ENCODE measurements at regions not wholly inside any gene's neighbourhood (a gene's known extent, or its start where the extent isn't known, plus 50 kb on each side); places are given as distances from the start of the nearest gene placed in this dataset.

DNA sequence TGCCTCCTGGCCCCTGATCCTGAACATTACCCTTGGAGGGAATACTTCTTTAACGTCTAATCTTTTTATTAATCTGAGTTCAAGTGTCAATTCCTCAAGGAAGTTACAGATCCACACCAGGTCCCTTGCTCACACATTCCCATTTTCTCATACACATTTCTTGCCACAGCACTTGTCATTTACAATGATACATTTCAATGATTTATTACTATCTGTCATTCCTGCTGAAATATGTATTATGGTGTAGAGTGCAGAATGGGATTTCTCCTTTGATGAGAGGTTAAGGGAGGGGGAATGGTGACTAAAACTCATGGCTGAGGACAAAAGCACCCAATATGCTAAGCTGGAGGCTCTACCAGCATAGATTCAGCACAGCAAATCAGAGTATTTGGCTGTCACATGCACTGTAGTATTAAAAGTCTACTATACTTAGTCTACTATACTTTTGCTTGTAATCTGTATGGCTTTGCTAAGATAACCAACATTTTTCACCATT, 982.5 kb downstream of the TTLL7 start:
- TF ChIP-seq EGR1 (IDR thresholded peaks at IDR 0.05) = no peak
- no peak for TF ChIP-seq CREB1 (IDR thresholded peaks at IDR 0.05; ENCODE audit: low read depth)
- TF ChIP-seq TAF1 (IDR thresholded peaks at IDR 0.05; ENCODE audit: low read depth) = no peak
- TF ChIP-seq, protein P1, sequence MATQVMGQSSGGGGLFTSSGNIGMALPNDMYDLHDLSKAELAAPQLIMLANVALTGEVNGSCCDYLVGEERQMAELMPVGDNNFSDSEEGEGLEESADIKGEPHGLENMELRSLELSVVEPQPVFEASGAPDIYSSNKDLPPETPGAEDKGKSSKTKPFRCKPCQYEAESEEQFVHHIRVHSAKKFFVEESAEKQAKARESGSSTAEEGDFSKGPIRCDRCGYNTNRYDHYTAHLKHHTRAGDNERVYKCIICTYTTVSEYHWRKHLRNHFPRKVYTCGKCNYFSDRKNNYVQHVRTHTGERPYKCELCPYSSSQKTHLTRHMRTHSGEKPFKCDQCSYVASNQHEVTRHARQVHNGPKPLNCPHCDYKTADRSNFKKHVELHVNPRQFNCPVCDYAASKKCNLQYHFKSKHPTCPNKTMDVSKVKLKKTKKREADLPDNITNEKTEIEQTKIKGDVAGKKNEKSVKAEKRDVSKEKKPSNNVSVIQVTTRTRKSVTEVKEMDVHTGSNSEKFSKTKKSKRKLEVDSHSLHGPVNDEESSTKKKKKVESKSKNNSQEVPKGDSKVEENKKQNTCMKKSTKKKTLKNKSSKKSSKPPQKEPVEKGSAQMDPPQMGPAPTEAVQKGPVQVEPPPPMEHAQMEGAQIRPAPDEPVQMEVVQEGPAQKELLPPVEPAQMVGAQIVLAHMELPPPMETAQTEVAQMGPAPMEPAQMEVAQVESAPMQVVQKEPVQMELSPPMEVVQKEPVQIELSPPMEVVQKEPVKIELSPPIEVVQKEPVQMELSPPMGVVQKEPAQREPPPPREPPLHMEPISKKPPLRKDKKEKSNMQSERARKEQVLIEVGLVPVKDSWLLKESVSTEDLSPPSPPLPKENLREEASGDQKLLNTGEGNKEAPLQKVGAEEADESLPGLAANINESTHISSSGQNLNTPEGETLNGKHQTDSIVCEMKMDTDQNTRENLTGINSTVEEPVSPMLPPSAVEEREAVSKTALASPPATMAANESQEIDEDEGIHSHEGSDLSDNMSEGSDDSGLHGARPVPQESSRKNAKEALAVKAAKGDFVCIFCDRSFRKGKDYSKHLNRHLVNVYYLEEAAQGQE (IDR thresholded peaks at IDR 0.05; ENCODE audit: low read depth) = no peak
- no peak for TF ChIP-seq TCF12 (IDR thresholded peaks at IDR 0.05; ENCODE audit: low read depth)
- no peak for TF ChIP-seq ZBTB7A (IDR thresholded peaks at IDR 0.05; ENCODE audit: low read depth)
- no peak for TF ChIP-seq TEAD4 (IDR thresholded peaks at IDR 0.05)
- TF ChIP-seq, protein P2, sequence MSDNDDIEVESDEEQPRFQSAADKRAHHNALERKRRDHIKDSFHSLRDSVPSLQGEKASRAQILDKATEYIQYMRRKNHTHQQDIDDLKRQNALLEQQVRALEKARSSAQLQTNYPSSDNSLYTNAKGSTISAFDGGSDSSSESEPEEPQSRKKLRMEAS (IDR thresholded peaks at IDR 0.05) = no peak
- TF ChIP-seq, protein P3, sequence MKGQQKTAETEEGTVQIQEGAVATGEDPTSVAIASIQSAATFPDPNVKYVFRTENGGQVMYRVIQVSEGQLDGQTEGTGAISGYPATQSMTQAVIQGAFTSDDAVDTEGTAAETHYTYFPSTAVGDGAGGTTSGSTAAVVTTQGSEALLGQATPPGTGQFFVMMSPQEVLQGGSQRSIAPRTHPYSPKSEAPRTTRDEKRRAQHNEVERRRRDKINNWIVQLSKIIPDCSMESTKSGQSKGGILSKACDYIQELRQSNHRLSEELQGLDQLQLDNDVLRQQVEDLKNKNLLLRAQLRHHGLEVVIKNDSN (IDR thresholded peaks at IDR 0.05) = no peak
- no peak for TF ChIP-seq YY1 (IDR thresholded peaks at IDR 0.05; ENCODE audit: low read depth)
- no peak for TF ChIP-seq RAD21 (IDR thresholded peaks at IDR 0.05; ENCODE audit: low read depth)
- no peak for TF ChIP-seq FOXM1 (IDR thresholded peaks at IDR 0.05; ENCODE audit: borderline replicate concordance, low read depth)
- no peak for TF ChIP-seq EP300 (IDR thresholded peaks at IDR 0.05; ENCODE audit: borderline replicate concordance)
- TF ChIP-seq CEBPB (IDR thresholded peaks at IDR 0.05) = no peak
- TF ChIP-seq NFIC (IDR thresholded peaks at IDR 0.05) = no peak

DNA sequence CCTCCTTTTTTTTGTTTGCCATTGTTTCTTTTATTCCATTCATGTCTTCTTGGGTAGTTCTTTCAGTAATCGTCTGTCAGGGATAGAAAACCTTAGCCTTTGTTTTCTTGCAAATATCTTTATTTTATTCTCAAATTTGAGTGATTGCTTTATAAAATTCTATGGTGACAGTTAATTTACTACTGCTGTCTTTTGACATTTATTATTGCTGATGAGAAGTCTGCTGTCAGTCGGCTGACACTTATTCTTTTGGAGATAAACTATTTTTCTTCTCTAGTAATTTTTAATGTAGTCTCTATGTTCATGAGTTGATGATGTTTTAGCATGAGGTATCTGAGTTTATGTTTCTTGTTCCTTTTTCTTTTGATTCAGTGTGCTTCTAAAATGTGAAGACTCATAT, 983.8 kb downstream of the TTLL7 start:
- no peak for TF ChIP-seq ZBTB7A (IDR thresholded peaks at IDR 0.05; ENCODE audit: low read depth)
- TF ChIP-seq EGR1 (IDR thresholded peaks at IDR 0.05) = no peak
- TF ChIP-seq, protein P3 (IDR thresholded peaks at IDR 0.05) = no peak
- no peak for TF ChIP-seq TCF12 (IDR thresholded peaks at IDR 0.05; ENCODE audit: low read depth)
- no peak for TF ChIP-seq TEAD4 (IDR thresholded peaks at IDR 0.05)
- TF ChIP-seq, protein P2 (IDR thresholded peaks at IDR 0.05) = no peak
- TF ChIP-seq TAF1 (IDR thresholded peaks at IDR 0.05; ENCODE audit: low read depth) = no peak
- TF ChIP-seq CREB1 (IDR thresholded peaks at IDR 0.05; ENCODE audit: low read depth) = no peak
- TF ChIP-seq, protein P1 (IDR thresholded peaks at IDR 0.05; ENCODE audit: low read depth) = no peak
- TF ChIP-seq YY1 (IDR thresholded peaks at IDR 0.05; ENCODE audit: low read depth) = no peak
- no peak for TF ChIP-seq NFIC (IDR thresholded peaks at IDR 0.05)
- no peak for TF ChIP-seq RAD21 (IDR thresholded peaks at IDR 0.05; ENCODE audit: low read depth)
- no peak for TF ChIP-seq EP300 (IDR thresholded peaks at IDR 0.05; ENCODE audit: borderline replicate concordance)
- no peak for TF ChIP-seq CEBPB (IDR thresholded peaks at IDR 0.05)
- TF ChIP-seq FOXM1 (IDR thresholded peaks at IDR 0.05; ENCODE audit: borderline replicate concordance, low read depth) = no peak

DNA sequence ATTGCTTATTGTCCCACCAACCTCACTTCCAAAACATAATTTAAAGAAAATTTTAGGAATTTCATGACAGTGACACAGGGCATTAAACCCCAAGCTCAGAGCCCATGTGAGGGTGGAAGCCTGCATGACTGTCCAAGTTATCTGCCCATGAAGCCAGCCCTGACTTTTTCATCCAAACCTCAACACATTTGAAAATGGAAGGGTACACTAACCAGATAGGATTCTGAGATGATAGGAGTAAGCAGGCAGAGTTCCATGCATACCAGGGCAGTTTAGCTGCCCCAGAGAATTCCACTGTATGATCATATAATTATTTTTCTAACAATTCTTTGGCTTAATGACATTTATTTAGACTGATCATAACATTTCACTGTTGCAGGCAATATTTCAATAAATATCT, 986.0 kb downstream of the TTLL7 start:
- TF ChIP-seq ZBTB7A (IDR thresholded peaks at IDR 0.05; ENCODE audit: low read depth) (no peak), CREB1 (IDR thresholded peaks at IDR 0.05; ENCODE audit: low read depth) (no peak), TAF1 (IDR thresholded peaks at IDR 0.05; ENCODE audit: low read depth) (no peak), YY1 (IDR thresholded peaks at IDR 0.05; ENCODE audit: low read depth) (no peak), CEBPB (IDR thresholded peaks at IDR 0.05) (no peak), FOXM1 (IDR thresholded peaks at IDR 0.05; ENCODE audit: borderline replicate concordance, low read depth) (no peak), TEAD4 (IDR thresholded peaks at IDR 0.05) (no peak), EP300 (IDR thresholded peaks at IDR 0.05; ENCODE audit: borderline replicate concordance) (no peak), EGR1 (IDR thresholded peaks at IDR 0.05) (no peak), TCF12 (IDR thresholded peaks at IDR 0.05; ENCODE audit: low read depth) (no peak)
- TF ChIP-seq, protein P3 (IDR thresholded peaks at IDR 0.05) = no peak
- TF ChIP-seq, protein P1 (IDR thresholded peaks at IDR 0.05; ENCODE audit: low read depth) = no peak
- TF ChIP-seq, protein P2 (IDR thresholded peaks at IDR 0.05) = no peak

All from Ishikawa (cell line).